Astrocyte of the spinal cord (primary cell): ENCODE measurements at regions not wholly inside any gene's neighbourhood (a gene's known extent, or its start where the extent isn't known, plus 50 kb on each side); places are given as distances from the start of the nearest gene placed in this dataset.
A peak's percentile ranks its signal among the peaks of the same experiment; 100 is the strongest.

Experiments
- DNase-seq: peaks from one replicate; pipeline ENCODE4 v3.0.0; 2011; ENCODE audit warnings: low read depth, low spot score
- H3K4me3 ChIP-seq: 2 replicates; pipeline ENCODE4 v1.5.1; 2011; ENCODE audit warnings: low read depth, mild to moderate bottlenecking, low read length, moderate library complexity
- CTCF ChIP-seq: IDR thresholded peaks from 2 replicates; pipeline ENCODE4 v1.5.1; 2012; ENCODE audit warnings: low read depth, mild to moderate bottlenecking, low read length, inconsistent platforms
- in situ Hi-C: cut with HindIII; loops from 2 replicates; pipeline ENCODE4 v1.10.0; 2017; ENCODE audit warnings: low sequenced_read_pairs

DNA sequence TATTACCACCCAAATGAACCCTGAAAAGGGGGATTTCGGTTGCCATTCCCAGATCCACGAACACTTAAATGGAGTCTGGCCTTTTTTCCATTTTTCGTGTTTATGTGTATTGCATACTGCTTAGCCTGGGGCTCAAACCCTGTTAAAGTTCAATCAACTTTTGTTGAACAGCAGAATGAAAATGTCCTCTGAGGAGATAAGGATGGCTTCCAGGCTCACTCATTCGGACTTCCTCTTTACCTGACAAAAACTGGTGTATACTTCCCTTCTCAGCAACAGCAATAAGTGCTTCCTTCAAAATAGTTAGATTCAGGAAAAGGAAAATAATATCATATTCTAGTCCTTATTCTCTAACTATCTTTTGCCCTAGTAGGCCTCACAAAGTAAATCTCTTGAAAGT, 61.1 kb upstream of the ARID5B start:
- in situ Hi-C loops = no loop called here
- H3K4me3 ChIP-seq = no peak overlapping the region
- no peak for TF ChIP-seq CTCF
- no peak for DNase-seq

GRCh38 chr10:61841338-61841875, 60.1 kb upstream of the ARID5B start:
- in situ Hi-C loops = no loop called here
- DNase-seq = no peak

GRCh38 chr10:61842755-61843497, 58.6 kb upstream of the ARID5B start:
- TF ChIP-seq CTCF = no peak
- H3K4me3 ChIP-seq = no peak overlapping the region
- in situ Hi-C loops = no loop called here
- peak; percentile 70 for DNase-seq

More at GRCh38 chr10:61841338-61841875, 60.1 kb upstream of the ARID5B start:
- TF ChIP-seq CTCF = no peak
- no peak overlapping the region for H3K4me3 ChIP-seq

- no peak for TF ChIP-seq CTCF
- H3K4me3 ChIP-seq = no peak overlapping the region
- in situ Hi-C loops = no loop called here
- no peak for DNase-seq
Observed at GRCh38 chr10:61844116-61844822, 57.2 kb upstream of the ARID5B start.

GRCh38 chr10:61845196-61845949, 56.1 kb upstream of the ARID5B start:
- in situ Hi-C loops = no loop called here
- DNase-seq = no peak
- no peak for TF ChIP-seq CTCF
- H3K4me3 ChIP-seq = no peak overlapping the region

DNA sequence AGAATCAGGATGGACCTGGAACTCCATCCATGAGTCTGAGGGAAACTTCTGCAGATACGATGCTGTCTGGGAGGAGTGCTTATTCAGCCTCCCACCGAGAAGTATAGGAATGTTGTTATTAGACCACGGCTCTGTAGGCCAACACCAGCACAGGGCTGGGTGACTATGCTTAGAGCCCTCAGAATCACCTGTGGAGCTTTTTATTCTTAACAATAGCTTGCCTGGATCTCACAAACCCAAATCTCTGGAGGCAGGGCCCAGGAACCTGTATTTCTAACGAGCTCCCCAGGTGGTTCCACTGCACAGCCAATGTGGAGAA, 55.6 kb upstream of the ARID5B start:
- in situ Hi-C loops = no loop called here
- H3K4me3 ChIP-seq = no peak overlapping the region
- TF ChIP-seq CTCF = no peak
- peak; percentile 77 for DNase-seq
